ENCODE measurements at regions not wholly inside any gene's neighbourhood (a gene's known extent, or its start where the extent isn't known, plus 50 kb on each side); places are given as distances from the start of the nearest gene placed in this dataset.

GRCh38 chr2:7819316-7819715 is 862.5 kb upstream of the ID2 start:
- Histone ChIP-seq H3K9me3 (ENCODE audit: control insufficient read depth, insufficient read depth, low read depth, low read length) (no peaks in the 10 kb centered on the region), H3K27ac (ENCODE audit: extremely low read depth, low read depth, low read length) (no peak overlapping the region), H3K4me1 (ENCODE audit: control insufficient read depth, insufficient read depth, low read length) (no peaks in the 10 kb centered on the region), H3K4me3 (ENCODE audit: low read depth, low read length) (no peak overlapping the region), H3K36me3 (ENCODE audit: control insufficient read depth in 2 of 2, insufficient read depth in 1 of 2, low read length in 2 of 2) (no peaks in the 10 kb centered on the region)
- CTCF ChIA-PET: no interaction called here
- TF ChIP-seq ZNF596 (tag by site-specific recombination; IDR thresholded peaks at IDR 0.05): no peak
- POLR2A ChIA-PET: no interaction called here

- CTCF ChIA-PET: no interaction called here
- Histone ChIP-seq H3K4me1 (ENCODE audit: control insufficient read depth, insufficient read depth, low read length) (no peaks in the 10 kb centered on the region), H3K36me3 (ENCODE audit: control insufficient read depth in 2 of 2, insufficient read depth in 1 of 2, low read length in 2 of 2) (no peaks in the 10 kb centered on the region), H3K27ac (ENCODE audit: extremely low read depth, low read depth, low read length) (no peak overlapping the region), H3K9me3 (ENCODE audit: control insufficient read depth, insufficient read depth, low read depth, low read length) (no peaks in the 10 kb centered on the region), H3K4me3 (ENCODE audit: low read depth, low read length) (no peak overlapping the region)
- TF ChIP-seq ZNF292 (tag by site-specific recombination; IDR thresholded peaks at IDR 0.05; ENCODE audit: borderline replicate concordance, low read depth) (no peak), ZNF830 (tag by site-specific recombination; IDR thresholded peaks at IDR 0.05; ENCODE audit: low read depth) (no peak), ZNF777 (tag by site-specific recombination; IDR thresholded peaks at IDR 0.05; ENCODE audit: borderline replicate concordance) (no peak), ZNF521 (tag by site-specific recombination; IDR thresholded peaks at IDR 0.05) (no peak), ZNF571 (tag by site-specific recombination; IDR thresholded peaks at IDR 0.05) (no peak), ZNF354C (tag by site-specific recombination; IDR thresholded peaks at IDR 0.05; ENCODE audit: borderline replicate concordance, low read depth) (no peak), KLF7 (tag by site-specific recombination; IDR thresholded peaks at IDR 0.05; ENCODE audit: borderline replicate concordance) (no peak), ZNF324 (tag by site-specific recombination; IDR thresholded peaks at IDR 0.05) (no peak), INSM2 (tag by site-specific recombination; IDR thresholded peaks at IDR 0.05) (no peak), ZNF701 (tag by site-specific recombination; IDR thresholded peaks at IDR 0.05) (no peak), ZNF501 (tag by site-specific recombination; IDR thresholded peaks at IDR 0.05) (no peak), ZXDB (tag by site-specific recombination; IDR thresholded peaks at IDR 0.05) (no peak), ZNF350 (tag by site-specific recombination; IDR thresholded peaks at IDR 0.05) (no peak), ZNF16 (tag by site-specific recombination; IDR thresholded peaks at IDR 0.05; ENCODE audit: low read depth) (no peak), ZNF157 (tag by site-specific recombination; IDR thresholded peaks at IDR 0.05) (no peak), ZNF37A (tag by site-specific recombination; IDR thresholded peaks at IDR 0.05) (no peak)
- TF ChIP-seq, protein P1, sequence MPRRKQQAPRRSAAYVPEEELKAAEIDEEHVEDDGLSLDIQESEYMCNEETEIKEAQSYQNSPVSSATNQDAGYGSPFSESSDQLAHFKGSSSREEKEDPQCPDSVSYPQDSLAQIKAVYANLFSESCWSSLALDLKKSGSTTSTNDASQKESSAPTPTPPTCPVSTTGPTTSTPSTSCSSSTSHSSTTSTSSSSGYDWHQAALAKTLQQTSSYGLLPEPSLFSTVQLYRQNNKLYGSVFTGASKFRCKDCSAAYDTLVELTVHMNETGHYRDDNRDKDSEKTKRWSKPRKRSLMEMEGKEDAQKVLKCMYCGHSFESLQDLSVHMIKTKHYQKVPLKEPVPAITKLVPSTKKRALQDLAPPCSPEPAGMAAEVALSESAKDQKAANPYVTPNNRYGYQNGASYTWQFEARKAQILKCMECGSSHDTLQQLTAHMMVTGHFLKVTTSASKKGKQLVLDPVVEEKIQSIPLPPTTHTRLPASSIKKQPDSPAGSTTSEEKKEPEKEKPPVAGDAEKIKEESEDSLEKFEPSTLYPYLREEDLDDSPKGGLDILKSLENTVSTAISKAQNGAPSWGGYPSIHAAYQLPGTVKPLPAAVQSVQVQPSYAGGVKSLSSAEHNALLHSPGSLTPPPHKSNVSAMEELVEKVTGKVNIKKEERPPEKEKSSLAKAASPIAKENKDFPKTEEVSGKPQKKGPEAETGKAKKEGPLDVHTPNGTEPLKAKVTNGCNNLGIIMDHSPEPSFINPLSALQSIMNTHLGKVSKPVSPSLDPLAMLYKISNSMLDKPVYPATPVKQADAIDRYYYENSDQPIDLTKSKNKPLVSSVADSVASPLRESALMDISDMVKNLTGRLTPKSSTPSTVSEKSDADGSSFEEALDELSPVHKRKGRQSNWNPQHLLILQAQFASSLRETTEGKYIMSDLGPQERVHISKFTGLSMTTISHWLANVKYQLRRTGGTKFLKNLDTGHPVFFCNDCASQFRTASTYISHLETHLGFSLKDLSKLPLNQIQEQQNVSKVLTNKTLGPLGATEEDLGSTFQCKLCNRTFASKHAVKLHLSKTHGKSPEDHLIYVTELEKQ (tag by site-specific recombination; IDR thresholded peaks at IDR 0.05; ENCODE audit: borderline replicate concordance): no peak
- TF ChIP-seq, protein P2, sequence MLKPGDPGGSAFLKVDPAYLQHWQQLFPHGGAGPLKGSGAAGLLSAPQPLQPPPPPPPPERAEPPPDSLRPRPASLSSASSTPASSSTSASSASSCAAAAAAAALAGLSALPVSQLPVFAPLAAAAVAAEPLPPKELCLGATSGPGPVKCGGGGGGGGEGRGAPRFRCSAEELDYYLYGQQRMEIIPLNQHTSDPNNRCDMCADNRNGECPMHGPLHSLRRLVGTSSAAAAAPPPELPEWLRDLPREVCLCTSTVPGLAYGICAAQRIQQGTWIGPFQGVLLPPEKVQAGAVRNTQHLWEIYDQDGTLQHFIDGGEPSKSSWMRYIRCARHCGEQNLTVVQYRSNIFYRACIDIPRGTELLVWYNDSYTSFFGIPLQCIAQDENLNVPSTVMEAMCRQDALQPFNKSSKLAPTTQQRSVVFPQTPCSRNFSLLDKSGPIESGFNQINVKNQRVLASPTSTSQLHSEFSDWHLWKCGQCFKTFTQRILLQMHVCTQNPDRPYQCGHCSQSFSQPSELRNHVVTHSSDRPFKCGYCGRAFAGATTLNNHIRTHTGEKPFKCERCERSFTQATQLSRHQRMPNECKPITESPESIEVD (tag by site-specific recombination; IDR thresholded peaks at IDR 0.05): no peak
- POLR2A ChIA-PET: no interaction called here
Measured at GRCh38 chr2:7819850-7820249, 862.0 kb upstream of the ID2 start.
